ENCODE measurements at regions not wholly inside any gene's neighbourhood (a gene's known extent, or its start where the extent isn't known, plus 50 kb on each side); places are given as distances from the start of the nearest gene placed in this dataset.

- H3K27ac ChIP-seq = no peak overlapping the region
- no peaks in the 10 kb centered on the region for H3K27me3 ChIP-seq
- no peak for DNase-seq
- 89 to 100% (median 94%) methylated on average over 1 of the region's 1 CpG for WGBS, 5 donors
- intact Hi-C loops (cut with DNase I; ENCODE audit: low total_unique reads) = no loop called here
- no peak overlapping the region for H3K4me3 ChIP-seq
- H3K36me3 ChIP-seq = no peaks in the 10 kb centered on the region
- no peaks in the 10 kb centered on the region for H3K4me1 ChIP-seq
- no peaks in the 10 kb centered on the region for H3K9me3 ChIP-seq
- TF ChIP-seq EP300 (IDR thresholded peaks at IDR 0.05) (no peak), POLR2AphosphoS5 (IDR thresholded peaks at IDR 0.05) (no peak), CTCF (IDR thresholded peaks at IDR 0.05) (no peak), POLR2A (IDR thresholded peaks at IDR 0.05) (no peak)
Measured at GRCh38 chr16:62546701-62547100, 510.5 kb upstream of the CDH8 start.

GRCh38 chr16:62545039-62545438 lies 508.8 kb upstream of the CDH8 start:
- H3K9me3 ChIP-seq = no peaks in the 10 kb centered on the region
- no peak overlapping the region for H3K27ac ChIP-seq
- no peak overlapping the region for H3K4me3 ChIP-seq
- no peaks in the 10 kb centered on the region for H3K27me3 ChIP-seq
- H3K36me3 ChIP-seq = no peaks in the 10 kb centered on the region
- no peaks in the 10 kb centered on the region for H3K4me1 ChIP-seq
- no peak for DNase-seq
- intact Hi-C loops (cut with DNase I; ENCODE audit: low total_unique reads) = no loop called here
- TF ChIP-seq POLR2AphosphoS5 (IDR thresholded peaks at IDR 0.05) = no peak
- TF ChIP-seq EP300 (IDR thresholded peaks at IDR 0.05) = no peak

- Histone ChIP-seq H3K27ac (no peak overlapping the region), H3K27me3 (no peaks in the 10 kb centered on the region), H3K4me3 (no peak overlapping the region), H3K4me1 (no peaks in the 10 kb centered on the region), H3K9me3 (no peaks in the 10 kb centered on the region), H3K36me3 (no peaks in the 10 kb centered on the region)
- intact Hi-C loops (cut with DNase I; ENCODE audit: low total_unique reads) = no loop called here
- WGBS, 5 donors = 48 to 65% (median 56%) methylated on average over 1 of the region's 1 CpG
- no peak for DNase-seq
- TF ChIP-seq POLR2AphosphoS5 (IDR thresholded peaks at IDR 0.05) (no peak), POLR2A (IDR thresholded peaks at IDR 0.05) (no peak), EP300 (IDR thresholded peaks at IDR 0.05) (no peak), CTCF (IDR thresholded peaks at IDR 0.05) (no peak)
Measured at GRCh38 chr16:62543516-62543915, 507.3 kb upstream of the CDH8 start.

GRCh38 chr16:62539657-62540056 lies 503.4 kb upstream of the CDH8 start:
- Histone ChIP-seq H3K4me1 (no peaks in the 10 kb centered on the region), H3K9me3 (no peaks in the 10 kb centered on the region), H3K36me3 (no peaks in the 10 kb centered on the region), H3K27me3 (no peaks in the 10 kb centered on the region), H3K4me3 (no peak overlapping the region), H3K27ac (no peak overlapping the region)
- intact Hi-C loops (cut with DNase I; ENCODE audit: low total_unique reads) = no loop called here
- DNase-seq = no peak
- 83 to 98% (median 90%) methylated on average over 1 of the region's 1 CpG for WGBS, 5 donors
- TF ChIP-seq CTCF (IDR thresholded peaks at IDR 0.05) (no peak), EP300 (IDR thresholded peaks at IDR 0.05) (no peak), POLR2A (IDR thresholded peaks at IDR 0.05) (no peak), POLR2AphosphoS5 (IDR thresholded peaks at IDR 0.05) (no peak)

GRCh38 chr16:62530426-62530825 lies 494.2 kb upstream of the CDH8 start:
- Histone ChIP-seq H3K9me3 (no peaks in the 10 kb centered on the region), H3K4me1 (no peaks in the 10 kb centered on the region), H3K27me3 (no peaks in the 10 kb centered on the region), H3K36me3 (no peaks in the 10 kb centered on the region), H3K4me3 (no peak overlapping the region), H3K27ac (no peak overlapping the region)
- TF ChIP-seq EP300 (IDR thresholded peaks at IDR 0.05) (no peak), POLR2AphosphoS5 (IDR thresholded peaks at IDR 0.05) (no peak), CTCF (IDR thresholded peaks at IDR 0.05) (no peak), POLR2A (IDR thresholded peaks at IDR 0.05) (no peak)
- intact Hi-C loops (cut with DNase I; ENCODE audit: low total_unique reads) = no loop called here
- whole genome bisulfite sequencing, 5 donors = 49 to 70% (median 69%) methylated on average over 3 of the region's 3 CpGs
- no peak for DNase-seq

Measured in stomach (tissue), 8 donors.